Neuronal stem cell (in vitro differentiated cells): ENCODE measurements at regions not wholly inside any gene's neighbourhood (a gene's known extent, or its start where the extent isn't known, plus 50 kb on each side); places are given as distances from the start of the nearest gene placed in this dataset.

Source experiments
- DNase-seq: peaks from one replicate; pipeline ENCODE4 v3.0.0-alpha.2; 2013; ENCODE audit warnings: low spot score
- H2AFZ ChIP-seq: one replicate; pipeline ENCODE4 v1.6.1; 2013; ENCODE audit warnings: mild to moderate bottlenecking, low read length, inconsistent platforms
- H2AK5ac ChIP-seq: 2 replicates; pipeline ENCODE4 v1.6.1; 2013; ENCODE audit warnings: low read depth, mild to moderate bottlenecking, inconsistent platforms, low read length, moderate library complexity, mixed read lengths
- H2BK120ac ChIP-seq: 2 replicates; pipeline ENCODE4 v1.6.1; 2013; ENCODE audit warnings: low read depth, mild to moderate bottlenecking, inconsistent platforms, low read length, moderate library complexity, mixed read lengths
- H2BK12ac ChIP-seq: one replicate; pipeline ENCODE4 v1.6.1; 2013; ENCODE audit warnings: low read length, inconsistent platforms
- H2BK15ac ChIP-seq: 2 replicates; pipeline ENCODE4 v1.6.1; 2013; ENCODE audit warnings: mild to moderate bottlenecking, low read length, inconsistent platforms, mixed read lengths
- H2BK5ac ChIP-seq: one replicate; pipeline ENCODE4 v1.6.1; 2013; ENCODE audit warnings: inconsistent platforms, mild to moderate bottlenecking, low read length, moderate library complexity
- H3K14ac ChIP-seq: one replicate; pipeline ENCODE4 v1.6.1; 2013; ENCODE audit warnings: low read length, inconsistent platforms
- H3K18ac ChIP-seq: 2 replicates; pipeline ENCODE4 v1.6.1; 2013; ENCODE audit warnings: low read length, inconsistent platforms
- H3K23ac ChIP-seq: 2 replicates; pipeline ENCODE4 v1.6.1; 2013; ENCODE audit warnings: low read depth, mild to moderate bottlenecking, mixed read lengths, low read length, inconsistent platforms; ENCODE audit not compliant: poor library complexity
- H3K27ac ChIP-seq: replicated peaks from 3 replicates; pipeline ENCODE4 v1.5.1; 2013; ENCODE audit warnings: low read length, inconsistent platforms
- H3K27me3 ChIP-seq, 3 experiments: 2 replicates each; pipeline ENCODE4 v1.6.1; 2013; ENCODE audit warnings: low read length in 3 of 3, mild to moderate bottlenecking in 2 of 3, inconsistent platforms in 1 of 3, low read depth in 1 of 3, mixed read lengths in 1 of 3, moderate library complexity in 1 of 3; ENCODE audit not compliant: control insufficient read depth in 3 of 3, insufficient read depth in 3 of 3
- H3K36me3 ChIP-seq, 2 donors: replicated peaks in 1 of 2; 2 replicates each; pipeline ENCODE4 v1.6.1; 2013; ENCODE audit warnings: low read length in 2 of 2; ENCODE audit not compliant: control insufficient read depth in 2 of 2, insufficient read depth in 2 of 2
- H3K4ac ChIP-seq: 2 replicates; pipeline ENCODE4 v1.6.1; 2013; ENCODE audit warnings: inconsistent platforms, mild to moderate bottlenecking, low read length, moderate library complexity
- H3K4me1 ChIP-seq, 2 donors: 1 replicate in 1 of 2; 2 replicates in 1 of 2; pipeline ENCODE4 v1.6.1; 2013; ENCODE audit warnings: low read length in 2 of 2, low read depth in 1 of 2; ENCODE audit not compliant: control insufficient read depth in 2 of 2, insufficient read depth in 1 of 2
- H3K4me2 ChIP-seq: one replicate; pipeline ENCODE4 v1.6.1; 2013; ENCODE audit warnings: mild to moderate bottlenecking, low read length, inconsistent platforms; ENCODE audit not compliant: insufficient read depth, poor library complexity, severe bottlenecking
- H3K4me3 ChIP-seq, 2 donors: 2 replicates each; pipeline ENCODE4 v1.5.1; 2013; ENCODE audit warnings: low read length in 2 of 2, mild to moderate bottlenecking in 2 of 2, inconsistent platforms in 1 of 2, moderate library complexity in 1 of 2
- H3K79me1 ChIP-seq: one replicate; pipeline ENCODE4 v1.6.1; 2013; ENCODE audit warnings: low read depth, mild to moderate bottlenecking, inconsistent platforms, low read length, moderate library complexity
- H3K9ac ChIP-seq: one replicate; pipeline ENCODE4 v1.6.1; 2013; ENCODE audit warnings: mild to moderate bottlenecking, low read depth, low read length, inconsistent platforms; ENCODE audit not compliant: poor library complexity
- H3K9me3 ChIP-seq, 2 donors: replicated peaks in 1 of 2; 2 replicates each; pipeline versions ENCODE3 to v1.6.1; 2013; ENCODE audit warnings: low read length in 2 of 2, mild to moderate bottlenecking in 2 of 2, inconsistent platforms in 1 of 2, low read depth in 1 of 2, mixed read lengths in 1 of 2, moderate library complexity in 1 of 2; ENCODE audit not compliant: control insufficient read depth in 2 of 2, insufficient read depth in 1 of 2
- H4K8ac ChIP-seq: one replicate; pipeline ENCODE4 v1.6.1; 2013; ENCODE audit warnings: low read depth, mild to moderate bottlenecking, inconsistent platforms, low read length, moderate library complexity
- H4K91ac ChIP-seq: one replicate; pipeline ENCODE4 v1.6.1; 2013; ENCODE audit warnings: low read length, low read depth, mild to moderate bottlenecking, inconsistent platforms; ENCODE audit not compliant: poor library complexity
- WGBS, 2 donors: extraction: QIAGEN DNeasy Blood & Tissue Kit; methylation state at CpG; one replicate each; pipeline ENCODE4 v1.1.7; 2013; ENCODE audit warnings: missing lambda C conversion rate in 2 of 2, mixed read lengths in 1 of 2; ENCODE audit not compliant: insufficient read length in 2 of 2, insufficient replicate concordance in 1 of 2; ENCODE audit errors: extremely low coverage in 2 of 2; 5-methylcytosine and 5-hydroxymethylcytosine counted together

DNA sequence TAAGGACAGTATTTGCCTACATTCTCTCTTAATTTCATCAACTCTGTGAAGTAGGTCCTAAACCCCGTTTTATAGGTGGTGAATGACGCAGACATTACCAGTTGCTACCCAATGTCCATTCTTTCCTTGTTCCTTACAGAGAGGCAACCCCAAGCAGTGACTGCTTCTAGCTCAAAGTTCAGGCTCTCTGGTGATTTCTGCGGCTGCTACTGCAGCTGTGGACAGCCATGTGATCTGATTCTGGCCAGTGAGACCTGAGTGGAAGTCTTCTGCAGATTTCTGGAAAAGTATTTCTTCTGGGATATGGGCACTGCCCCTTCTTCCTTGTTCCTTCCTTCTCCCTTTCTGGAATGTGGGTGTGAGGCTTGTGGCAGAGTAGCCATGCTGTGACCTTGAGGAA is 82.9 kb downstream of the ARF6 start:
- H3K27me3 ChIP-seq, result peaks cover 0 to 27% (median 0%) of the 10 kb centered on the region in 3 experiments
- H4K91ac ChIP-seq, result no peak overlapping the region
- no peaks in the 10 kb centered on the region for H3K36me3 ChIP-seq
- no peak overlapping the region for H3K4ac ChIP-seq
- WGBS, 2 donors, result no CpG with 5 or more reads among the region's 3 CpGs
- no peak overlapping the region for H2BK15ac ChIP-seq
- no peak overlapping the region for H3K9ac ChIP-seq
- H3K23ac ChIP-seq, result no peak overlapping the region
- no peak overlapping the region for H2AK5ac ChIP-seq
- no peak overlapping the region for H3K4me2 ChIP-seq
- H4K8ac ChIP-seq, result no peak overlapping the region
- no peak overlapping the region for H2BK12ac ChIP-seq
- H2BK5ac ChIP-seq, result no peak overlapping the region
- no peak overlapping the region for H3K4me3 ChIP-seq
- H3K14ac ChIP-seq, result no peak overlapping the region
- DNase-seq, result no peak
- H3K18ac ChIP-seq, result no peak overlapping the region
- no peak overlapping the region for H3K27ac ChIP-seq
- H2AFZ ChIP-seq, result no peak overlapping the region
- H2BK120ac ChIP-seq, result no peak overlapping the region
- peaks cover 0 to 2% of the 10 kb centered on the region in 2 donors for H3K4me1 ChIP-seq
- no peaks in the 10 kb centered on the region for H3K9me3 ChIP-seq
- H3K79me1 ChIP-seq, result no peaks in the 10 kb centered on the region

DNA sequence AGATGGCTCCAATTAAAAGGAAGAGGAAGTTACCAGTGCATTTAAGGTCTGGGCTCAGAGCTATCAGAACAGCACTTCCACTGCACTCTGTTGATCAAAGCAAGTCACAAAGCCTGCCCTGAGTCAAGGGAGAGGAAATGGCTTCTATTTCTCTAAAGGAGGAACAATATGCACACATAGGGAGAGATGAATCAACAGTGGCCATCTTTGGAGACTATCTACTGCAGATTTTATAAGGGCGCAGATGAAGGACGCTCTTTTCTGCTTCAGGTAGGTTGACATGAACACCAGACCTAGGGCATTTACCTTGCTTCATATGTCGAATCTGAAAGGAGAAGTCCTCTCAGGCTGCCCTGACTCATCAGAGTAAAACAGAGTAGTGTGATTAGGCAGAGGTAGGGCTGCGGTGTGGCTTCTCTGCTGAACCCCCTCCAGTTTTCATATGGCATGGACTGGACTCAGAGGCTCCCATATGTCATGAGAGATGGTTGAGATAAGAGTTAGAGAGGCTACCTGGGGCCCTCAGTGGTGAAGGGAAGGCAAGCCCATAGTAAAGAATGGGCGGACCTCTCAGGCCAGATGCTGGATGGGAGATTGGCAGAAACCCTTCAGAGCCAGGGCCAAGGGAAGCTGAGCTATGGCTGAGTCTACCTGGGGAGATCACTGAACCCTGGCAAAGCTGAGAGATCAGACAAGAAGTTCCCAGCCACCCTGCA is 84.4 kb downstream of the ARF6 start:
- no peak overlapping the region for H3K18ac ChIP-seq
- no peak overlapping the region for H2BK120ac ChIP-seq
- no peak overlapping the region for H2BK5ac ChIP-seq
- H3K23ac ChIP-seq, result no peak overlapping the region
- no peak overlapping the region for H3K14ac ChIP-seq
- no peaks in the 10 kb centered on the region for H3K36me3 ChIP-seq
- no peak overlapping the region for H3K9ac ChIP-seq
- WGBS, 2 donors, result no CpG with 5 or more reads among the region's 5 CpGs
- no peak for DNase-seq
- H2BK12ac ChIP-seq, result no peak overlapping the region
- no peak overlapping the region for H4K8ac ChIP-seq
- H2AFZ ChIP-seq, result no peak overlapping the region
- H2BK15ac ChIP-seq, result no peak overlapping the region
- peaks cover 0 to 34% (median 0%) of the 10 kb centered on the region in 3 experiments for H3K27me3 ChIP-seq
- H3K27ac ChIP-seq, result no peak overlapping the region
- H3K4ac ChIP-seq, result no peak overlapping the region
- H3K4me2 ChIP-seq, result no peak overlapping the region
- no peaks in the 10 kb centered on the region for H3K79me1 ChIP-seq
- no peak overlapping the region for H2AK5ac ChIP-seq
- no peak overlapping the region for H3K4me3 ChIP-seq
- H4K91ac ChIP-seq, result no peak overlapping the region
- no peaks in the 10 kb centered on the region for H3K9me3 ChIP-seq
- no peaks in the 10 kb centered on the region for H3K4me1 ChIP-seq

DNA sequence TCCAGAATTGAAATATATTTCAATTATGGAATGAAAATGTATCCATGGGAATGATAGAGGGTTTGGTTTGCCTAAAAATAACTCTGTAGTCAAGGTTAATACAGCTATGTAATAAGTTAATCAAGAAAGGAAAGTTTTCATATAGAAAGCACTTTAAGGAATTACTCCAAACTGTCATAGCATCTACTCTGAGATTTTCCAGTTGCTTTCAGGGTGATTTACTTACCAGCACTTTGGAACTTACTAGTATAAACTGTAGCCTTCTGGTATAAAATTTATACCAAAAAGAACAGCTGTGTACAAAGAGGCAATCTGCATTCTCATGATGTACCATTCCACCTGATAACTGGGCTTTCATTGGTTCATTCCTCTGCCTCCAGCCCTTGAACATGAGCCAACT is 87.1 kb downstream of the ARF6 start:
- Histone ChIP-seq H4K91ac (no peak overlapping the region), H2AFZ (no peak overlapping the region), H2BK12ac (no peak overlapping the region), H3K4me1 (no peaks in the 10 kb centered on the region), H3K23ac (no peak overlapping the region), H3K36me3 (no peaks in the 10 kb centered on the region), H3K4ac (no peak overlapping the region), H2AK5ac (no peak overlapping the region), H3K4me2 (no peak overlapping the region), H3K79me1 (no peaks in the 10 kb centered on the region), H3K27ac (no peak overlapping the region), H3K9ac (no peak overlapping the region), H3K4me3 (no peak overlapping the region), H3K14ac (no peak overlapping the region), H2BK15ac (no peak overlapping the region), H3K18ac (no peak overlapping the region), H2BK120ac (no peak overlapping the region), H2BK5ac (no peak overlapping the region), H3K9me3 (no peaks in the 10 kb centered on the region), H3K27me3 (peaks cover 0 to 37% (median 0%) of the 10 kb centered on the region in 3 experiments), H4K8ac (no peak overlapping the region)
- no peak for DNase-seq

DNA sequence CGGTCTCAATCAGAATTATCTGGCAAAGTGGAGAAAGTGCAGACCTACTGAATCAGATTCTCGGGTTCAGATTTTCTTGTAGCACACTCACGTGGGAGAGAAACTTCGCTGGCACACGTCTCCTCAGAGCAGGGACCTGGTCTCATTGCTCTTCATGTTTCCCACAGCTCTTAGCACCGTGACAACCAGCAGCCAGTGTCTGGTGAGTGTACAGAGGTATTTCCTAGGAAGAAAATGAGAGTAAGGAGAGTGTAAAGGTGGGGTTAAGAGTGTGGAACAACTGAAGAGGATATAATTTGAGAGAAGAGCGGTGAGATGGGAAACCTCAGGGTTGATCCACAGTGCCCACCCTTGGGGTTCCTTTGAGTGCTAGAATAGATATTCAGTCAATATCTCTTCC is 89.2 kb downstream of the ARF6 start:
- H2AFZ ChIP-seq, result no peak overlapping the region
- no peak for DNase-seq
- H4K91ac ChIP-seq, result no peak overlapping the region
- H3K79me1 ChIP-seq, result no peaks in the 10 kb centered on the region
- H3K9me3 ChIP-seq, result no peaks in the 10 kb centered on the region
- H3K18ac ChIP-seq, result no peak overlapping the region
- H3K4ac ChIP-seq, result no peak overlapping the region
- H2BK120ac ChIP-seq, result no peak overlapping the region
- no peak overlapping the region for H2BK12ac ChIP-seq
- 100% methylated on average over 1 of the region's 7 CpGs; no CpG with 5 or more reads in 1 of the 2 donors for WGBS, 2 donors
- no peak overlapping the region for H3K9ac ChIP-seq
- no peaks in the 10 kb centered on the region for H3K36me3 ChIP-seq
- no peak overlapping the region for H3K4me3 ChIP-seq
- no peak overlapping the region for H3K4me2 ChIP-seq
- H3K23ac ChIP-seq, result no peak overlapping the region
- H2BK15ac ChIP-seq, result no peak overlapping the region
- H2BK5ac ChIP-seq, result no peak overlapping the region
- peaks cover 0 to 36% (median 0%) of the 10 kb centered on the region in 3 experiments for H3K27me3 ChIP-seq
- H3K4me1 ChIP-seq, result no peaks in the 10 kb centered on the region
- H4K8ac ChIP-seq, result no peak overlapping the region
- H3K27ac ChIP-seq, result no peak overlapping the region
- no peak overlapping the region for H3K14ac ChIP-seq
- no peak overlapping the region for H2AK5ac ChIP-seq
